ENCODE measurements at regions not wholly inside any gene's neighbourhood (a gene's known extent, or its start where the extent isn't known, plus 50 kb on each side); places are given as distances from the start of the nearest gene placed in this dataset.

- no peak for TF ChIP-seq TFAM (CRISPR knock-in tag; conservative IDR thresholded peaks at IDR 0.05)
- no peak for TF ChIP-seq ATF6 (CRISPR knock-in tag; IDR thresholded peaks at IDR 0.05)
- no peak for TF ChIP-seq NCOA1 (IDR thresholded peaks at IDR 0.05; ENCODE audit: low read depth)
- TF ChIP-seq TAF7 (tag; IDR thresholded peaks at IDR 0.05): 0 out of 2 replicates have a peak, but pooled peaks have one; percentile 14
- TF ChIP-seq GTF2F1 (IDR thresholded peaks at IDR 0.05; ENCODE audit: low read depth, low read length): peak; percentile 56; the same call in 1 of the 2 replicates
- no peak for TF ChIP-seq NR1H2 (CRISPR knock-in tag; IDR thresholded peaks at IDR 0.05)
- 0 out of 2 replicates have a peak, but pooled peaks have one; percentile 22 for TF ChIP-seq ZBTB12 (CRISPR knock-in tag; IDR thresholded peaks at IDR 0.05)
- peak; percentile 80 for TF ChIP-seq CHD2 (IDR thresholded peaks at IDR 0.05; ENCODE audit: low read depth, low read length)
- TF ChIP-seq ZNF133 (CRISPR knock-in tag; IDR thresholded peaks at IDR 0.05): no peak
- no peak for TF ChIP-seq SNAPC5 (CRISPR knock-in tag; IDR thresholded peaks at IDR 0.05)
- no peak for TF ChIP-seq ZSCAN29 (IDR thresholded peaks at IDR 0.05)
- no peak for TF ChIP-seq RB1 (IDR thresholded peaks at IDR 0.05; ENCODE audit: low read depth)
Measured at GRCh38 chr10:42367532-42368230, 270.7 kb downstream of the ZNF33B start (continued).

Data from K562 (cell line).